Stimulated activated effector memory CD8-positive, alpha-beta T cell treated with anti-CD3 and anti-CD28 coated beads, Interleukin-12 subunit alpha, Interleukin-12 subunit beta, amount 100 ng/mL, for 72 hours (primary cell): ENCODE measurements at regions not wholly inside any gene's neighbourhood (a gene's known extent, or its start where the extent isn't known, plus 50 kb on each side); places are given as distances from the start of the nearest gene placed in this dataset.
"Not testable (repeated sequence)": the region's sequence is repeated elsewhere in the genome, so short reads cannot be mapped to it uniquely, and the experiment has no call there.

Experiments used
- ATAC-seq: fragments of 150-1000 bp; cut with Tn5 transposase; 2 replicates; pipeline ENCODE4 v1.10.0; 2021
- DNase-seq, 2 donors: peaks; one replicate each; pipeline ENCODE4 v3.0.0; 2021 to 2022; ENCODE audit warnings: low spot score in 2 of 2
- H3K27ac Mint-ChIP-seq: one replicate; pipeline ENCODE4 v1.8.0; 2022; ENCODE audit warnings: mild to moderate bottlenecking, mixed read lengths
- H3K36me3 Mint-ChIP-seq: one replicate; pipeline ENCODE4 v1.8.0; 2022; ENCODE audit warnings: mild to moderate bottlenecking, mixed read lengths
- H3K4me1 Mint-ChIP-seq: one replicate; pipeline ENCODE4 v1.8.0; 2022; ENCODE audit warnings: mixed read lengths
- H3K4me3 Mint-ChIP-seq: one replicate; pipeline ENCODE4 v1.8.0; 2022; ENCODE audit warnings: mild to moderate bottlenecking, mixed read lengths
- H3K9me3 Mint-ChIP-seq: one replicate; pipeline ENCODE4 v1.8.0; 2022; ENCODE audit warnings: mixed read lengths

DNA sequence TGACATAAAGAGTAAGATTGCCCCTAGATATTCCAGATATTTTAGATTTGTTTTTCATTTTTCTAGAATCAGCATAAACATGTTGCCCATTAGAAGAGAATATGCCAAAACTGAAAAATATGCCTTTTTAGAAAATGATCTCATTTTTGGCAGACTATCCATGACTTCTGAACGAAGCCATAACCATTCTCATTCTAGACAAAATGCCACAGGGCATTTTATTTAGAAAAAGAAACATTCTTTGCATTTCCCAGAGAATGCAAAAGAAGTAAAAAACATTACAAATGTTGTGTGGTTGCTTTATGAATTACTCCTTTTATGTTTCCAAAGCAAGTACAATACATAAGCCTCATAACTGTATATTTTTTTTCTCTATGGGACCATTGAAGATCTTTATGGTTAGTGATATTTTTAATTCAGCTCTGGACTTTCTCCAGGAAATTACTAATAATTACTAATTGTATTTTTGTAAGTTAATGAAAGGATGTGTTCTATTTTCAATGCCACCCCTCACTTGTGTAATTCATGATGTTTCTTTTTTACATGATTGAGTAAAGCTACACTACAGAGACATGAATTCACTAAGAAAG lies 109.6 kb upstream of the SEM1 start:
- no peak overlapping the region for H3K4me3 Mint-ChIP-seq
- no peak for ATAC-seq
- no peaks in the 10 kb centered on the region for H3K9me3 Mint-ChIP-seq
- H3K4me1 Mint-ChIP-seq = no peaks in the 10 kb centered on the region
- DNase-seq = no peak
- no peaks in the 10 kb centered on the region for H3K36me3 Mint-ChIP-seq
- H3K27ac Mint-ChIP-seq = no peak overlapping the region

DNA sequence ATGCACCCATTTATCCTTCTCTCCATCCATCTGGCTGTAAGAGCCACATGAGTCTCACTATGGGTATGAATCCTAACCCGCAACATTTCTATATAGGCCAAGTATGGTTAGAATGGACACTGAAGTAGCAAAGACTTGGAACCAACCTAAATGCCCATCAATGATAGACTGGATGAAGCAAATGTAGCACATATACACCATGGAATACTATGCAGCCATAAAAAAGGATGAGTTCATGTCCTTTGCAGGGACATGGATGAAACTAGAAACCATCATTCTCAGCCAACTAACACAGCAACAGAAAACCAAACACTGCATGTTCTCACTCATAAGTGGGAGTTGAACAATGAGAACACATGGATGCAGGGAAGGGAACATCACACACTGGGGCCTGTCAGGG lies 111.5 kb upstream of the SEM1 start:
- not testable (repeated sequence) for ATAC-seq, H3K27ac Mint-ChIP-seq, H3K4me1 Mint-ChIP-seq, H3K4me3 Mint-ChIP-seq, DNase-seq, H3K36me3 Mint-ChIP-seq, H3K9me3 Mint-ChIP-seq

DNA sequence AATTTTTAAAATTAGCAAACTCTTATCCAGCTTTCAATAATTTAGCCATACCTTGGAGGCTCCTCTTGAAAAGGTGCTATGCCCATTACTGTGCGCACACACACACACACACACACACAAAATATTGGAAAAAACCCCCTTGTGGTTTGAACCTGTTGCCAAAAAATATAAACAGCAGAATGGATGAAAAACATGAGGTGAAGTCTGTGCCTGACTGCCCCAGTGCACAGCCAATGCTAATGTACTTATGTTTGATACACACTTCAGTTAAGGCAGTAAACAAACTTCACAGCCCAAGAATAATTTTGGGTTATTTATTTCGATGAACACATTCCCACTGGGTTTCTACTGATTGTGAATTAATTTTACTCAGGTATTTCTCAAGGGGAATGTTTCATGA lies 113.2 kb upstream of the SEM1 start:
- Mint-ChIP-seq H3K36me3 (no peaks in the 10 kb centered on the region), H3K9me3 (no peaks in the 10 kb centered on the region), H3K4me3 (no peak overlapping the region), H3K27ac (no peak overlapping the region), H3K4me1 (no peaks in the 10 kb centered on the region)
- ATAC-seq = no peak
- DNase-seq = no peak

DNA sequence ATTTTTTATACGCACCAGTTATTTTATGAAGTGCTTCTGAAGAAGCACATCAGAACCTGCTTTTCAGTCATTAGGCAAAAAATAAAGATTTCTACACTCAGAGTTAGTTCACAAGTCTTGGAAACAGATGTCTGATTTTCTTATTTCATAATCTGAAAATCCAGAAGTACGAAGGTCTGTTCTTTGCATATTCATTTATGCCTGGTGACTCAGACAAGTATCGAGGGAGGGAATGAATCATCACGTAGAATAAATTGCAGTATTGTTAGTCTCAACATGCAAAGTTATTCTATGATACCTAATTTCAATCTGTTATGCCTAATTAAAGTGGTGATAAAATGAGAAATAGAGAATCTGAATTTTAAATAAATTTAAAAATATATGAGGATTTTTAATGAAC lies 113.6 kb upstream of the SEM1 start:
- Mint-ChIP-seq H3K4me1 (no peaks in the 10 kb centered on the region), H3K4me3 (no peak overlapping the region), H3K27ac (no peak overlapping the region), H3K36me3 (no peaks in the 10 kb centered on the region), H3K9me3 (no peaks in the 10 kb centered on the region)
- ATAC-seq (peak; percentile 80), DNase-seq (no peak)

DNA sequence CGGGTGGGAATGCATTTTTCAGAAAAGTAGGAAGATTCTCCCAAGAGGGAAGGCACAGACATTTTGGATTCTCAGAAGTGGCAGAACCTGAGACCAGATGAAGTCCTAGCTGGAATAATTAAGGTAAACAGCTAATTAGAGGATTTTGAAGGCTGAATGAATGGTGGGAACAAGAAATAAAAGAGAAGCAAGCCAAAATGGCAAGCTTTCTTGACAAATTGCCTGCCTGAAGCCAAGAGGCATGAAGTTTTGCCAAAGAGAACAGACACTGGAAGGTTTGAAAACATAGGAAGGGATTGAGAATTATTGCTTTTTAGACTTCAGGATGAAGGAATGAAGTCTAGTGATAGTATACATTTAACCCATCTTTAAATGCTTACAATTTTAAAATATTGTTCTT lies 115.0 kb upstream of the SEM1 start:
- H3K4me3 Mint-ChIP-seq = no peak overlapping the region
- no peaks in the 10 kb centered on the region for H3K36me3 Mint-ChIP-seq
- H3K27ac Mint-ChIP-seq = no peak overlapping the region
- DNase-seq (no peak), ATAC-seq (no peak)
- no peaks in the 10 kb centered on the region for H3K4me1 Mint-ChIP-seq
- H3K9me3 Mint-ChIP-seq = no peaks in the 10 kb centered on the region

DNA sequence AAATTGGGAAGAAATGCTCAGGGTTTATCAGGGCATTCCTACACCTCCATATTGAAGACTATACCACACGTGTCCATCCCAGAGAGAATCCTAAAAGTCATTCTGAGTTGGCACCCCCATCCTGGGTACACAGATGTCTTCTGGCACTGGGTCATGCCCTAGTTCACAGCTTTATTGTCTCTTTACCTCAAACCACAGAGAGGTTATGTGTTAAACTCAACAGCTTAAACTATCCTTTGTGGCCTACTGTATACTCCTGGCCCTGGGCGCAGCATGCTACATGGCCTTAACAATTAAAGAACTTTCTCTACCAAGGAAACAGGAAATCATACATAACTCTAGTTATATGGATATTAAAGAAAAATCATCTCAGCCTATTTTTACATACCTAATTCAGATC lies 115.6 kb upstream of the SEM1 start:
- DNase-seq = no peak
- ATAC-seq = peak; percentile 54
- Mint-ChIP-seq H3K4me1 (no peaks in the 10 kb centered on the region), H3K27ac (no peak overlapping the region), H3K4me3 (no peak overlapping the region), H3K9me3 (no peaks in the 10 kb centered on the region), H3K36me3 (no peaks in the 10 kb centered on the region)

DNA sequence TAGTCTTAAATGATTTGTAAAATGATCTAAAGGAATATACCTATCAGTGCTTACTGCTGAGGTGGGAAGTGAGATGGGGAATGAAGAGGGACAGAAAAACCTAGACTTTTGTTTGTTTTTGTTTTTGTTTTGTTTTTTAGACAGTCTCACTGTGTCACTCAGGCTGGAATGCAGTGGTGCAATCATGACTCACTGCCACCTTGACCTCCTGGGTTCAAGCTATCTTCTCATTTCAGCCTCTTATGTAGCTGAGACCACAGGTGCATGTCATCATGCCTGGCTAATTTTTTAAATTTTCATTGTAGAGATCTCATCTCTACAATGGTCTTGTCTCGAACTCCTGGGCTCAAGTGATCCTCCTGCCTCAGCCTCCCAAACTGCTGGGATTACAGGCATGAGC lies 116.4 kb upstream of the SEM1 start:
- Mint-ChIP-seq H3K27ac (no peak overlapping the region), H3K9me3 (peaks cover 3% of the 10 kb centered on the region), H3K4me1 (no peaks in the 10 kb centered on the region), H3K36me3 (no peaks in the 10 kb centered on the region), H3K4me3 (no peak overlapping the region)
- ATAC-seq (no peak), DNase-seq (no peak)

DNA sequence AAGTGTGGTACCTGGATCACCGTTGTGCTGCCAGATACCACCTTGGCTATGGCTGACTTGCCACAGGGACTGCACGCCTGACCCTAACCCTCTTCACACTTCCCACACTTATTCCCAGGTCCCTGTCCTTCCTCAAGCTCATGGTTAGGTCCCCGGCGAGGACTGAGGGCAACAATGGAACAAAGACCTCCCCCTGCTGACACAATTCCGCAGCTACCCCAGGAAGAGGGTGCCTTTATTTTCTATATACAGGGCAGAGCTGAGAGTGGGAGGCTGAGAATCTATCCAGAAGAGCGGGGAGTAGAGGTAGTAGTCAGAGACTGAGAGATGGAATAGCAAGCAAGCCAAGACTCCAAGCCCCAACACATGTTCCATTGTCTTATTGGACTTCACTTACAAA lies 118.1 kb upstream of the SEM1 start:
- peaks cover 3% of the 10 kb centered on the region for H3K9me3 Mint-ChIP-seq
- no peak overlapping the region for H3K27ac Mint-ChIP-seq
- no peak for ATAC-seq
- DNase-seq = no peak
- no peaks in the 10 kb centered on the region for H3K36me3 Mint-ChIP-seq
- no peaks in the 10 kb centered on the region for H3K4me1 Mint-ChIP-seq
- no peak overlapping the region for H3K4me3 Mint-ChIP-seq

DNA sequence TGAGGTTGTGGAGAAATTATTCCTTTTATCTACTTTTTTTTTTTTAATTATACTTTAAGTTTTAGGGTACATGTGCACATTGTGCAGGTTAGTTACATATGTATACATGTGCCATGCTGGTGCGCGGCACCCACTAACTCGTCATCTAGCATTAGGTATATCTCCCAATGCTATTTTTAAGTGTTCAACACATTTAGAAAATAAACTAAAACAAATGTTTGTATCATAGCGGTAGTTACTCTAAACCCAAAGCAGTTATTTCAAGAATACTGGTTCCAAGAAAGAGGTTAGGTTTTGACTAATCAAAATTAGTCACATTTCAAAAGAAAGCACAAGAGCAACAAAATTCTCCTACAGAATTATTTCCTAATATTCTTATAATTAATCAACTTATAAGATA lies 119.5 kb upstream of the SEM1 start:
- ATAC-seq = peak; percentile 79
- DNase-seq, H3K4me3 Mint-ChIP-seq, H3K27ac Mint-ChIP-seq, H3K9me3 Mint-ChIP-seq, H3K4me1 Mint-ChIP-seq, H3K36me3 Mint-ChIP-seq: not testable (repeated sequence)

DNA sequence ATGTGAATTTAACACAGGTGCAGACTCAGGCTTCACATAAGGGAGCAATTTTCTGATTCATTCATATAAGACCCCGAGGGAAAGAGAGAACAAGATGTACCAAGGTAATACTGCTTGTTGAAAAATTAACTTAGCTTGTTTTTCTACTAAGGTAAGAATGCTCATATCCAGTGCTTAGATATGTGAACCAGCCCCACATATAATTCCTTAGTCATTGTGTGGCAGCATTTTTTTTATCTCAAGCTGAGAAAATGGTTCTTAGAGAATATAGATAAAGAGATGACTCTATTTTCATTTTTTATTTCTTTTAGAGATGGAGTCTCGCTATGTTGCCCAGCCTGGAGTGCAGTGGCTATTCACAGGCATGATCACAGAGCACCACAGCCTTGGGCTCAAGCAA lies 121.8 kb upstream of the SEM1 start:
- Mint-ChIP-seq H3K4me3 (no peak overlapping the region), H3K36me3 (no peaks in the 10 kb centered on the region), H3K27ac (no peak overlapping the region), H3K4me1 (no peaks in the 10 kb centered on the region), H3K9me3 (peaks cover 3% of the 10 kb centered on the region)
- no peak for DNase-seq
- ATAC-seq = no peak

DNA sequence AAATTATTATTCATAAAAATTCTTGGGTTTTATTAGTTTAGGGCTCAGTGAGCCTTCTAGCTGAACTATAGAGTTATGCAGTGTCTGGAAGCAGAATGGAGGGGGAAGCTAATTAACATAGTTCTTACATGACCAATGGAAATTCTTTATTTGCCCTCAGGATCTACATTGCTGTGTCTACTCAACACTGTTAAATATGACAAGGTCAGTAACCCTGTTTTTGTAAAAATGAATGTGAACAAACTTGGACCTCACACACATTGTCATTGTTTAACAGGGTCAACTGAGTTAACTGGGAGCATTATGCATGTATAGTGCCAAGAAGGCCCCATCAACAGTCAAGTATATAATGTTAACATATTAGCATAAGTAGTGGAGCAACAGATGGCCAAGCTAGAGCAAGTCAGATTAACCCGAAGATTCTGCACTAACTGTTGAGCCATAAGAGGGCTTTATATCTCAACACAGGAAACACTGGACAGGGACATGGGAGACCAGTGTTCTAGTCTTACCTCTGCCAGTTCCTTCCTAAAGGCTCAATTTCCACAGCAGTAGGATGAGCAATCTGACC lies 122.5 kb upstream of the SEM1 start:
- Mint-ChIP-seq H3K4me3 (no peak overlapping the region), H3K9me3 (peaks cover 3% of the 10 kb centered on the region)

DNA sequence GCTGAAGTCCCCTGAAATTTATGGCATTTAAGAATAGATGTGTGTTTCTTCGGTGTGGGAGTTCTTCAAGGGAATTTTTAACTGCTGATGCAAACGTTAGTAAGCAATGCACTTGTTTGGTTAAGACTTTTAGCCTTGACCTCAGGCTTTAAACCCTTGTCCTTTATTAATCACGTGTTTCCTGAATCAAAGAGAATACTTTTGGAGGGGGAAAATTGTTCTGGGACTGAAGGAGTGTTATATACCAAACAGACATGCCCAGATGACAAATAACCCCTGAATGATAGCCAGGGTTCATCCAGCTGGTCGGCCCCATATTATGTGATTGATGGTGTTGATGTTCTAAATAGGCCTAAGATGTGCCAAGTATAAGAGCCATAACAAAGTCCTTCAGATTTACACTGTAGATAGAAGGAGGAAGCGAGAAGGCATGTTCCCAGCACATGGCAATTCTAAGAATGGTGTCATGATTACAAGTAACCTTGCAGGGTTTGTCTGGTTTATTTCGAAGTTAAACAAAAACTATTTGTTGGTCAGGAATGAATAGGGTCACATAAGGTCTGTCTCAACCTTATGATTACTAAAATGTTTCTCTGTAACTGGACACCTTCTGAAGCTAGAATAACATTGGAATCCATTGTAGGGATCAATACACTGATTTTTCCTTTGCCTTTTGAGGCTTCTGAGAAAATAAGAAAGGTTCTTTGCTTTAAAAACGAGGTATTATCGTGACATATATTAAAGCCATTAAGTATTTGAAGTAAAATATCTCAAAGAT lies 124.2 kb upstream of the SEM1 start:
- ATAC-seq = no peak
- Mint-ChIP-seq H3K27ac (no peak overlapping the region), H3K4me3 (no peak overlapping the region), H3K36me3 (no peaks in the 10 kb centered on the region), H3K9me3 (peaks cover 3% of the 10 kb centered on the region), H3K4me1 (peaks cover 19% of the 10 kb centered on the region)
- no peak for DNase-seq

More for the DNA sequence above, 122.5 kb upstream of the SEM1 start:
- H3K27ac Mint-ChIP-seq = no peak overlapping the region
- DNase-seq = no peak
- ATAC-seq = no peak
- peaks cover 2% of the 10 kb centered on the region for H3K4me1 Mint-ChIP-seq
- H3K36me3 Mint-ChIP-seq = no peaks in the 10 kb centered on the region

DNA sequence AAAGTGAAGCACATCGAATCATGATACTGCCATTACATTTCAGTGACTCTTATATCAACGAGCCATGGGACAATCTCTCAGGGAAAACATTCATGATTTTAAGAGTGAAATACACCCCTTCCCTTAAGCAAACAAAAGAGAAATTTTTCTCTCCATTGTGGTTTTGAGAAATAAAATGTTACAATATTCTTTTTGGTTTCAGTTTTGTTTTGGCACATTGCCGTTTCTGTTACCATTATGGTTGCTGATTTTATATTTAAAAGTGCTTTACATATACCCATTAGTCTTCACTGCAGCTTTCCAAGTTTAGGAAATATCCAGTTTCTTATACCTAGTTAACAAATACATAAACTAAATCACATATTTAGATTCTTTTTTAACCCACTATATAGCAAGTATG lies 126.8 kb upstream of the SEM1 start:
- H3K36me3 Mint-ChIP-seq = no peaks in the 10 kb centered on the region
- peak overlapping the region; percentile 2 for H3K4me3 Mint-ChIP-seq
- DNase-seq = no peak
- no peak for ATAC-seq
- H3K27ac Mint-ChIP-seq = no peak overlapping the region
- no peaks in the 10 kb centered on the region for H3K9me3 Mint-ChIP-seq
- H3K4me1 Mint-ChIP-seq = peaks cover 21% of the 10 kb centered on the region

DNA sequence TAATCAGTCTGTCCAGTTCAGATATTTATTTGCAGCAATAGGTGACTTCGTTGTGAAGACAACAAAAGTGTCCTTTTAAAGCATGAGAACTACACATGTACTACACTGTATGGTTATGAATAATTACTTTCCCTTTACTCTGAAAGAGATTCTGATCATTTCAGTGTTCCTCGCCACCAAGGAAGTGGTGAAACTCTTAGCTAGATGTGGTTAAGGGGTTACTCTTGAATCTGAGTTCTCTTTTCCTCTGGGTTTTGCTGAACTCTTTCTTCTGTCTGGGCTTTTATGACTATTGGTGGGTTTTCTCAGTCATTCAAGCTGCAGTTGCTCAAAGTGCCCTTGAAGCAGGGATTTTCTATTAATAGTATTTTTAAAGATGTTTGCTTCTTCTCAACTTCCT lies 127.9 kb upstream of the SEM1 start:
- H3K4me3 Mint-ChIP-seq = peak overlapping the region; percentile 2
- H3K36me3 Mint-ChIP-seq = no peaks in the 10 kb centered on the region
- H3K9me3 Mint-ChIP-seq = no peaks in the 10 kb centered on the region
- ATAC-seq (peak; percentile 99), DNase-seq (no peak)
- peaks cover 21% of the 10 kb centered on the region for H3K4me1 Mint-ChIP-seq
- H3K27ac Mint-ChIP-seq = no peak overlapping the region

DNA sequence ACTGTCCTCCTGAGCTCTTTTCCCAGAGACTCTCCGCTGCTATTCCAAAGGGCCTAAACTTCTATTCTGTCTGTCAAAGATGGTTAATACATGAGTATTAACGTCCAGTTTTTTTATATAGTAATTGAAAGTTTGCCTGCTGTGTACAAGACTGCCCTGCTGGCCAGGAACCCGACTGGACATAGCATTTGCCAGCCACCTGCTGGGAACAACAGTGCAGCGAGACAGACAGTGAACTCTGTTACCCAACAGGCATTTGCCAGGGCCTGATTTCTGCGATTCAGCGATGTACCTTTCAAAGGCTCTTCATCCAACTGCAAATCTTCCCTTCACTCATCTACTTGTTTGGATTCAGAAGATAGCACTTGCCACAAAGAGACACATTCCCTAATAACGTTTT lies 128.8 kb upstream of the SEM1 start:
- Mint-ChIP-seq H3K4me3 (no peak overlapping the region), H3K27ac (no peak overlapping the region)
- ATAC-seq = no peak

DNA sequence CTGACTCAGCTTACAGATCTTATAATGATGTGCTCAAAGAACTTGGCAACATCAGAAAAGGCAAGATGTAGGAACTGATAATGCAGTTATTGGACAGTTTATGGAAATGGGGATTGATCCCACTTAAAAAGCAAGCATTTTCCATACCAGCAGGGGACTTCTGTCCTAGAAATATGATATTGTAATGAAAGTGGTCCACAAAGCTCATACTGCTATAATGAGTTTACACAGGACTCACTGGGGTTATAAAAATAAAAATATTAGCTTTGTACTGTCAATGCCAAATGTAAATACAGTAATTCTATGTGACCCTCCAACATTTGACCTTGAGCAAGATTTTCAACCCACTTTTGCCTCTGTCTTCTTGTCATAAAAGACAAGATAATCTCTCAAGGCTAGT lies 145.5 kb upstream of the SEM1 start:
- no peak overlapping the region for H3K27ac Mint-ChIP-seq
- no peaks in the 10 kb centered on the region for H3K9me3 Mint-ChIP-seq
- ATAC-seq = no peak
- DNase-seq = no peak
- no peak overlapping the region for H3K4me3 Mint-ChIP-seq
- no peaks in the 10 kb centered on the region for H3K4me1 Mint-ChIP-seq
- no peaks in the 10 kb centered on the region for H3K36me3 Mint-ChIP-seq

More for the DNA sequence above, 128.8 kb upstream of the SEM1 start:
- Mint-ChIP-seq H3K9me3 (no peaks in the 10 kb centered on the region), H3K36me3 (no peaks in the 10 kb centered on the region), H3K4me1 (peaks cover 21% of the 10 kb centered on the region)
- DNase-seq = no peak
